Ishikawa (cell line): ENCODE measurements at regions not wholly inside any gene's neighbourhood (a gene's known extent, or its start where the extent isn't known, plus 50 kb on each side); places are given as distances from the start of the nearest gene placed in this dataset.

Experiments used
- CEBPB ChIP-seq: IDR thresholded peaks from 2 replicates; pipeline ENCODE4 v1.6.1; 2012
- CREB1 ChIP-seq: IDR thresholded peaks from 2 replicates; pipeline ENCODE4 v1.6.1; 2012; ENCODE audit warnings: low read depth
- EGR1 ChIP-seq: IDR thresholded peaks from 2 replicates; pipeline ENCODE4 v1.6.1; 2012
- NFIC ChIP-seq: IDR thresholded peaks from 2 replicates; pipeline ENCODE4 v1.6.1; 2012
- YY1 ChIP-seq: IDR thresholded peaks from 2 replicates; pipeline ENCODE4 v1.6.1; 2012; ENCODE audit warnings: low read depth
- TF ChIP-seq, protein P1 (sequence below): IDR thresholded peaks from 2 replicates; pipeline ENCODE4 v1.6.1; 2012
- TF ChIP-seq, protein P2 (sequence below): IDR thresholded peaks from 2 replicates; pipeline ENCODE4 v1.6.1; 2012; ENCODE audit warnings: low read depth, mild to moderate bottlenecking

DNA sequence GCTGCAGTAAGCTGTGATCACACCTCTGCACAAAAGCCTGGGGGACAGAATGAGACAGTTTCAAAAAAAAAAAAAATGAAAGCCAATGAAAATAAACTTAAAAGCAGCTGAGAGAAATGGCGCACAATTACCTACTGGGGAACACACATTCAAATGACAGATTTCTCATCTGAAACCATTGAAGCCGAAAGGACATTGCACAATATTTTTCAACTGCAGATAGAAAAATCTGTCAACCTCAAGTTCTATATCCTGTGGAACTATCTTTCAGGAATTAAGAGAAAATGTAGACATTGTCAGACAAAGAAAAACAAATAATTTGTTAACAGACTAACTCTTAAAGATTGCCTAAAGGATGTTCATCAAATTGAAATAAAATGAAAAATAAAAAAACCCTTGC is 442.8 kb downstream of the MATN1 start:
- TF ChIP-seq CEBPB: no peak
- TF ChIP-seq CREB1: no peak
- TF ChIP-seq EGR1: no peak
- TF ChIP-seq, protein P1, sequence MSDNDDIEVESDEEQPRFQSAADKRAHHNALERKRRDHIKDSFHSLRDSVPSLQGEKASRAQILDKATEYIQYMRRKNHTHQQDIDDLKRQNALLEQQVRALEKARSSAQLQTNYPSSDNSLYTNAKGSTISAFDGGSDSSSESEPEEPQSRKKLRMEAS: no peak
- TF ChIP-seq, protein P2, sequence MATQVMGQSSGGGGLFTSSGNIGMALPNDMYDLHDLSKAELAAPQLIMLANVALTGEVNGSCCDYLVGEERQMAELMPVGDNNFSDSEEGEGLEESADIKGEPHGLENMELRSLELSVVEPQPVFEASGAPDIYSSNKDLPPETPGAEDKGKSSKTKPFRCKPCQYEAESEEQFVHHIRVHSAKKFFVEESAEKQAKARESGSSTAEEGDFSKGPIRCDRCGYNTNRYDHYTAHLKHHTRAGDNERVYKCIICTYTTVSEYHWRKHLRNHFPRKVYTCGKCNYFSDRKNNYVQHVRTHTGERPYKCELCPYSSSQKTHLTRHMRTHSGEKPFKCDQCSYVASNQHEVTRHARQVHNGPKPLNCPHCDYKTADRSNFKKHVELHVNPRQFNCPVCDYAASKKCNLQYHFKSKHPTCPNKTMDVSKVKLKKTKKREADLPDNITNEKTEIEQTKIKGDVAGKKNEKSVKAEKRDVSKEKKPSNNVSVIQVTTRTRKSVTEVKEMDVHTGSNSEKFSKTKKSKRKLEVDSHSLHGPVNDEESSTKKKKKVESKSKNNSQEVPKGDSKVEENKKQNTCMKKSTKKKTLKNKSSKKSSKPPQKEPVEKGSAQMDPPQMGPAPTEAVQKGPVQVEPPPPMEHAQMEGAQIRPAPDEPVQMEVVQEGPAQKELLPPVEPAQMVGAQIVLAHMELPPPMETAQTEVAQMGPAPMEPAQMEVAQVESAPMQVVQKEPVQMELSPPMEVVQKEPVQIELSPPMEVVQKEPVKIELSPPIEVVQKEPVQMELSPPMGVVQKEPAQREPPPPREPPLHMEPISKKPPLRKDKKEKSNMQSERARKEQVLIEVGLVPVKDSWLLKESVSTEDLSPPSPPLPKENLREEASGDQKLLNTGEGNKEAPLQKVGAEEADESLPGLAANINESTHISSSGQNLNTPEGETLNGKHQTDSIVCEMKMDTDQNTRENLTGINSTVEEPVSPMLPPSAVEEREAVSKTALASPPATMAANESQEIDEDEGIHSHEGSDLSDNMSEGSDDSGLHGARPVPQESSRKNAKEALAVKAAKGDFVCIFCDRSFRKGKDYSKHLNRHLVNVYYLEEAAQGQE: no peak
- TF ChIP-seq NFIC: no peak
- TF ChIP-seq YY1: no peak
